ENCODE measurements at regions not wholly inside any gene's neighbourhood (a gene's known extent, or its start where the extent isn't known, plus 50 kb on each side); places are given as distances from the start of the nearest gene placed in this dataset.
"Not testable (repeated sequence)": the region's sequence is repeated elsewhere in the genome, so short reads cannot be mapped to it uniquely, and the experiment has no call there.

- no peak for DNase-seq
Measured at GRCh38 chr4:38386654-38387188, 277.3 kb upstream of the KLF3 start.

DNA sequence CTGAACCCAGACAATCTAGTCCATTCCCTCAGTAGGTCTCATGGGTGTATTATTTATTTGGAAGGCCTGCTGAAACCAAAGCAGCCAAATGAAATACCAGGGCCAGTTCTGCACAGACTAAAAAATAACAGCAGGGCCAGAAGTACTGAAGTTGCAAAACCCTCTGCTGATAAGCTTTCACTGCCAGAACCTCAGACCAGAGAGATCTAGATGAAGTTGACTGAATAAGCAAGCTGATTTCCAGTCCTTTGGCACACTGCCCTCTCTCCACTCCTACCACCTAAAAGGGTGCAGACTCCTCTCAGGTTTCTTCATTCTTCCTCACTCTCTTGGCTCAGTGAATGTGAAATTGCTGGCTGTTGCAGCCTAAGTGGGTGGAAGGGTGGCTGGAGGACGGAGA is 276.7 kb upstream of the KLF3 start:
- DNase-seq = no peak

- DNase-seq = no peak
Measured at GRCh38 chr4:38387819-38388218, 276.2 kb upstream of the KLF3 start.

GRCh38 chr4:38388907-38389306 is 275.1 kb upstream of the KLF3 start:
- not testable (repeated sequence) for DNase-seq

DNA sequence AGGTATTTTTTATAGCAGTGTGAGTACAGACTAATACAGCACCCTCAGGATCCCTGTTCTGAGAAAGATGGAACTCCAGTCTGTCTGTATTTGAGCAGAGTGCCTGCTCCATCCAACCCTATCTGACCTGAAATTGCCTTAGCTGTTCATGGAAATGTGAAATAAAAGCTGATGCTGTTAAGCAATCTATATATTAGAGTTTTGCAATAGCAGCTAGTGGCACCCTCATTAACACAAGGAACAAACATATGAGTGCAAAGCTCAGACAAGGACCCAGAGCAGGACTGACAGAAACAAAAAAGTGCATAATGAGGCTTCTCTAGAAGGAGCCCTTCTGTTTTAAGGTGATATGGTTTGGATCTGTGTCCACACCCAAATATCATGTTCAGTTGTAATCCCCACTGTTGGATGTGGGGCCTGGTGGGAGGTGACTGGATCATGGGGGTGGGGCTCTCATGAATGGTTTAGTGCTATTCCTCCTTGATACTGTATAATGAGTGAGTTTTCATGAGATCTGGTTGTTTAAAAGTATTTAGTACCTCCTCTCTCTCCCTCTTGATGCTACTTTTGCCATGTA is 272.9 kb upstream of the KLF3 start:
- no peak for DNase-seq

DNA sequence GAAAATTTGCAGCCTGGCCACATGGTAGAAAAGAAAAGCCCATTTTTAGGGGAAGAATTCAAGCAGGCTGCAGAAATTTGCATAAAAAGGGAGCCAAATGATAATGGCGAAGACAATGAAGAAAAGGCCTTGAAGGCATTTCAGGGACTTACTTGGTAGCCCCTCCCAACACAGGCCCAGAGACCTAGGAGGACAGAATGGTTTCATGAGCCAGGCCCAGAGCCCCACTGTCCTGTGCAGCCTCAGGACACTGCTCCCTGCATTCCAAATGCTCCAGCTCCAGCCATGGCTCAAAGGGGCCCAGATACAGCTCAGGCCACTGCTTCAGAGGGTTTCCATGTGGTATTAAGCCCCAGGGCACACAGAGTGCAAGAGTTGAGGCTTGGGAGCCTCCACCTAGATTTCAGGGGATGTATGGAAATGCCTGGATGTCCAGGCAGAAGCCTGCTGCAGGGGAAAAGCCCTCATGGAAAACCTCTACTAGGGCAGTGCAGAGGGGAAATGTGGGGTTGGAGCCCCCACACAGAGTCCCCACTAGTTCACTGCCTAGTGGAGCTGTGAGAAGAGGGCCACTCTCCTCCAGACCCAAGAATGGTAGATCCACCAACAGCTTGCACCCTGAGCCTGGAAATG is 271.7 kb upstream of the KLF3 start:
- DNase-seq = no peak

- DNase-seq = no peak
Measured at GRCh38 chr4:38396091-38396490, 267.9 kb upstream of the KLF3 start.

DNA sequence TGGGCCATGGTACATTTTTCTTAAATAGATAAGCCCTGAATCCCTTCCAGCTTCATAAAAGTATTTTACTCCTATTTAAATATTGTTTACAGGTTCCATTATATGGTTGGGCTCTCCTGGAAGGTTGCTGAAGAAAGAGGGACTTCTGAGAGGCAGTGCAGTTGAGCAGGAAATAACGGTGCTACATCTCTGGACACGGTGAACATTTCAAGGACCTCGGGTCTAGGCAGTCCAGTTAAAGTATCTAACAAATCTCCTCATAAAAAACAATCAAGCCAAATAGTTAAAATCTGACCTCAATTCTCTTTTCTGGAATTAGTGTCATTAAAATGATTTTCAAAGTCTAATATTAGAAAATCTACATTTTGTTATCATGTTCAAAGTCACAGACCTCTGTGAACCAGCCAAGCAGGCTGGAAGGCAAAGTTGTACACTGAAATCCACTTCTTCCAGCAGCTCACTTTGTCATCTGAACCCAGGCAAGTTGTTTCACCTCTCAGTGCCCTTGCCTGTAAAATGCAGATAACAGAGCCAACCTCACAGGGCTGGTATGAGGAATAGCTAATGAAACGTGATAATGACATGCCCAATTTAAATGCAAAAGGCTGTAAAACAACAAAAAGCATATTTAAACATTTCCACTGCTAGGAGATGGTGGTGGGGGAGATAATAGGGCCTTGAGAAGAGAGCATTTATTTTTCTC is 267.0 kb upstream of the KLF3 start:
- no peak for DNase-seq

GRCh38 chr4:38400946-38401345 is 263.1 kb upstream of the KLF3 start:
- no peak for DNase-seq

DNA sequence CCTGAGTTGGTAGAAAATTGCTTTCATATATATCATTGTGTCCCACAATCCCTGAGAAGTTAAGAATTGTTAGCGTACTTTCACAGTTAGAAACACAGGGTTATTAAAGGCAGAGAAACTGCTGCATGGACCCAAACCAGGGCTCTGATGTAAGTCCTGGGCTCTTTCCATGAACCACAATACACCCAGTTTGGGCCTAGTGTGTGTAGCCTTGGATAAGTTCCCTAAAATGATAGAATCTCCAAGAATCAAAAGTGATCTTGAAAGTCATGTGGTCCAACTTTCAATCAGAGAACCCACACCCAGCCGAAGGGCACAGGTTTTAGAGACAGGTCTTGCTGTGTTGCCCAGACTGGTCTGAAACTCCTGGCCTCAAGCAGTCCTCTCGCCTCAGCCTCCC is 257.8 kb upstream of the KLF3 start:
- no peak for DNase-seq

DNA sequence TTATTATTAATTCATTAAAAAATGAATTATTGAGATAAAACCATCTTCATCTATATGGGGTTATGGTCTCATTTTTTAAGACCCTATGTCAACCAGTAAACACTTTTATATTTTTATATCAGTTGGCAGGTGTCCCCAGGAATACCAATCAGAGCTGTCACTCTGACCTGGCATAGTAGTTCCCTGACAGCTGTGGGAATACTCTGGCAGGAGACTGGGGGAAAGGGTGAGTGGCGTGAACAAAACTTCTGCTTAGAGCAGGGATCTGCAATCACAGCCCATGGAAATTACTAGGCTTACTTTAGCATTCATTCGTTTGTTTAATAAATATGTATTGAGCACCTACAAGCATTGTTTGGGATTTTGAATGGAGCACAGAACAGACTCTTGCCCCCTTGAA is 254.1 kb upstream of the KLF3 start:
- no peak for DNase-seq

DNA sequence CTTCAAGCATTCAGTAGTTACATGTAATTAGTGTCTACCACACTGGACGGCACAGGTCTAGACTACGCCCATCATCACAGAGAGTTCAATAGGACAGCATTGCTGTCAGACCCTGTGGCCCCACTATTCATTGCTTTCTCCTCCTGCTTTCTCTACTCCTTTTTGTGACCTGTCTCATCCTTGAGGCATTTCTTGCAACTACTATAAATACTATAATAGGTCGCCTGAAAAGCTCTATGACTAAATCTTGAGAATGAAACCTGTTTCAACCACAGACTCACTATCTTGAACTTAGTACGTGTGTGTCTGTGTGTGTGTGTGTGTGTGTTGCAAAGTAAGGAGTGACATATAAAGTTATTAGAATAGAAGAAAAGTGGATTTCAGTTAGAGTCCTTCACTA is 252.9 kb upstream of the KLF3 start:
- DNase-seq = peak; percentile 25

- DNase-seq = no peak
Measured at GRCh38 chr4:38411981-38412536, 251.9 kb upstream of the KLF3 start.

DNA sequence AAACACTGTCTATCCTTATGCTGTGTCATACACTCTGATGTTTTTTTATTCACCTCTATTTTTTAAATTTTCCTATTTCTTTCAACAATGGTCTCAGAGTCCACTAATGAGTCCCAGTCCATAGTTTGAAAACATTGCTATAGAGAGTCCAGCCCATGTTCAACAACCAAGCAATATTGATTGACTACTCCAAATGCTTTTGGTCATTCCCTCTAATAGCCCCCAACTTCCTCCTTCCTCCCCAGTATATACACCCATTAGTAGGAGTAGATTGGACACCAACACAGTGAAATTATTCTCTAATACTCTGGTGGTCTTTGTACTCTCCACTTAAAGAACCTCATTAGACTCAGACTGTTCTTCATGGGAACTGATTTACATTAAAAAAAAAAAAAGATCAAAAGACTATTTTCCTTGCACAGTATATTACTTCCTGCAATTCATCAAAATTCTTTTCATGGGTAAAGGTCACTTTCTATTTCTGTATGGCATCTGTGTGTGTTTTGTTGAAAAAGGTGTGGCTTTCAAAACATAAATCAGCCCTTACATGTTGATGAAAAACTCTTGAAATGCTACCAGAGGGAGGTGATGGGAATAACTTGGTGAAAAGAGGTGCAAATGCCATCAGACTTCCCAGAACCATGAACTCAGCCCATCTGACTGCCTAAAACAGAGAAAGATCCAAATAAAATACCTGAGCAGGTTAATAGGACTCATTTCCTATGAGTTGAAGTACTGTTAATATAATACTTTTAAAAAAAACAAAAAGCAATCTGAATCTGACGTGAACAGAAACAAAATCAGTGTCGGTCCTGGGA is 250.3 kb upstream of the KLF3 start:
- no peak for DNase-seq

- no peak for DNase-seq
Measured at GRCh38 chr4:38414410-38414809, 249.6 kb upstream of the KLF3 start.

DNA sequence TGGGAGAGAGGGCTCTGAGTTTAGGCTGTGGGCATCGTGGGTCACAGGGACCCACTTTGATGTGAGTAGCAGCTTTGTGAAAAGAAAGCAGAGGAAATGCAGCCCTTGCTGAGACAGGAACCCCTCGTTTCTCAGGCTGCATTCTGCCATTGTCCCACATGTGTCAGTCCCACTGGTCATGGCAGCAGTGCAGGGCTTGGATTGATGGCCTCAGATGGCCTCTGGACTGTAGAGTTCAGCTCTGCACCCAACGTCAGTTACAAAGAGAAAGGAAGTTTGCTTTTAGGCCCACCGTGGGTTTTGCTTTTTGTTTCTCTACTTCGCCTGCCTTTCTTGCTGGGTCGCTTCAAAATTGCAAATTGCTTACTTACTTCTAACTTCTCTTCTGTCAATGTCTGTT is 248.3 kb upstream of the KLF3 start:
- no peak for DNase-seq

DNA sequence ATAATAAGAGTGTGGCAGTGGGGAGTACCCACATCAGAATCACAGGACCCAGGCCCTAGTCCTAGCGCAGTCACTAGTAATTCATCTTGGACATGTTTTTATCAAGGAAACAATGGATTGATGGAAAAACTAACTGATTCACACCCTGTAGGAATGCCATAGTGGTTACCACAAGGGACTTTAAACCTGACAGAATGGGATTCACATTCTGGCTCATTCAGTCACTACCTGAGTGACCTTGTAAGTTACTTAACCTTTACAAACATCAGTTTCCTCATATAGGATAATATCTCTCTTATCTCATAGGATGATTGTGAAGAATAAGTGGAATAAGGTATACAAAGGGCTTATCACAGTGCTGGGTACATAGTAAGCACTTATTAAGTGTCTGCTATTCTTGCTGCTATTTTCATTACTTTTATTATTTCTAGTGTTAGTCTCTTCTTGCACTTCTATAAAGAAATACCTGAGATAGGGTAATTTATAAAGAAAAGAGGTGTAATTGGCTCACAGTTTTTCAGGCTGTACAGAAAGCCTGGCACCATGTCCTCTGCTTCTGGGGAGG is 247.5 kb upstream of the KLF3 start:
- DNase-seq = no peak

GRCh38 chr4:38420254-38420653 is 243.7 kb upstream of the KLF3 start:
- not testable (repeated sequence) for DNase-seq

GRCh38 chr4:38422850-38423249 is 241.1 kb upstream of the KLF3 start:
- no peak for DNase-seq

DNA sequence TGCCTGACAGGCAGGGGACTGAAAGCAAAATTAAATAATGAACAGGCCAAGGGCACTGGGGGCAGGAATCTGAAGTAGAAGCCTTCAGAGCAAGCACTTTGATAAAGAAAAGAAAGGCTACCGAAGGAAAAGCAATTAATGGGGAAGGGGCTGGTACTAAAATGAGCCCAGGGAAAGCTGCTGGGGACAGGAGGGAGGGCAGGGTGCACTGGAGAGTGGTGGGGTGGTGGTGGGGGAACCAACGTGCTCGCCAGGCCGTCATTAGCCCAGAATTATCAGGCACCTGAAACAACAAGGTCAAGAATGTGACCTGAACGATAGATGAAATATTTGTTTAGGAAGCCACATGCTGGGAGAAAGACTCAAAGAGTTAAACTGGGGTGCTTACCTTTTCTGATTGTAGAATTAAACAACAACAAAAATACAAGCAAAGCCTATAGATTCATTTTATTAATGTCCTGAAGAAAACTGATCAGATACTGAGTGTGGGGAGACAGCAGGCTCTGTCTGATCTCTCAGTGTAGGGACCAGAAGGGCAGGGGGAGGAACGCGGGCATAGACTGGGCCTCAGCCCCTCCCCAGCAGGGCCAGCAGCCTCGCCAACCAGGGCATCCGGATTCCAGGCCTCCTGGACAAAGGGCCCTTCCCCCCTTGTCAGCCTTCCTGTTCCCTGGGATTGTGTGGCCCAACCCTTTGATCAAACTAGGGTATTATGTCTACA is 239.7 kb upstream of the KLF3 start:
- DNase-seq = no peak

DNA sequence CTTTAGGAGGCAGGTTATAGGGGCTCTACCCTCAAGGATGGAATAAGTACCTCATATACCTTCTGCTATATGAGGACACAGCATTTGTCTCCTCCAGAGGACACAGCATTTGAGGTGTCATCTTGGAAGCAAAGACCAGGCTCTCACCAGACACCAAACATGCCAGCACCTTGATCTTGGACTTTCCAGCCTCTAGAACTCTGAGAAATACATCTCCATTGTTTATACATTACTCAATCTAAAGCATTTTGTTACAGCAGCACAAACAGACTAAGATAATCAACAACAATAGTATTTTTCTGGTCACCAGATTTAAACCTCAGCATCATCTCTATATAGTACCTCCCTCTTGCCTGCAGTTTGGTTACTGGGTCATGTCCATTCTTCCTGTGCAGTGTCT is 237.5 kb upstream of the KLF3 start:
- DNase-seq = no peak

GRCh38 chr4:38430841-38431240 is 233.2 kb upstream of the KLF3 start:
- DNase-seq = no peak

Measured in activated CD4-positive, alpha-beta T cell treated with anti-CD3 and anti-CD28 coated beads, Interleukin-2, amount 50 U/mL, for 16 hours (primary cell).